Sigmoid colon (tissue), 6 donors: ENCODE measurements at regions not wholly inside any gene's neighbourhood (a gene's known extent, or its start where the extent isn't known, plus 50 kb on each side); places are given as distances from the start of the nearest gene placed in this dataset.

Experiments
- DNase-seq: peaks from one replicate; pipeline ENCODE4 v3.0.0-alpha.2; 2019
- H3K27ac ChIP-seq, 4 donors: fragments of 200-600 bp; sonication (generic); one replicate each; pipeline ENCODE4 v1.5.1; 2016 to 2019; ENCODE audit warnings: mild to moderate bottlenecking in 1 of 4
- H3K27me3 ChIP-seq, 3 donors: fragments of 200-600 bp; sonication (generic); one replicate each; pipeline ENCODE4 v1.5.1; 2019; ENCODE audit warnings: mild to moderate bottlenecking in 1 of 3
- H3K36me3 ChIP-seq, 4 donors: fragments of 200-600 bp; sonication (generic); one replicate each; pipeline ENCODE4 v1.5.1; 2016 to 2019
- H3K4me1 ChIP-seq, 4 donors: fragments of 200-600 bp; sonication (generic); one replicate each; pipeline ENCODE4 v1.5.1; 2017 to 2019
- H3K4me3 ChIP-seq, 4 donors: fragments of 200-600 bp; sonication (generic); one replicate each; pipeline ENCODE4 v1.5.1; 2017 to 2019; ENCODE audit warnings: mild to moderate bottlenecking in 2 of 4, moderate library complexity in 1 of 4
- H3K9me3 ChIP-seq, 4 donors: fragments of 200-600 bp in 3 of 4; sonication (generic) in 3 of 4; one replicate each; pipeline versions ENCODE4 v1.5.1 to v1.6.1; 2013 to 2019
- EP300 ChIP-seq, 4 donors: sonication (generic); formaldehyde crosslinking; IDR thresholded peaks; one replicate each; pipeline ENCODE4 v1.6.1; 2017; ENCODE audit warnings: antibody characterized with exemption in 4 of 4
- POLR2A ChIP-seq, 2 donors: fragments of 450-650 bp; IDR thresholded peaks; one replicate each; pipeline ENCODE4 v1.6.1; 2016; ENCODE audit warnings: antibody characterized with exemption in 2 of 2, mild to moderate bottlenecking in 2 of 2, moderate library complexity in 2 of 2
- POLR2AphosphoS5 ChIP-seq, 4 donors: sonication (generic); formaldehyde crosslinking; IDR thresholded peaks; one replicate each; pipeline ENCODE4 v1.6.1; 2017; ENCODE audit warnings: antibody characterized with exemption in 4 of 4
- WGBS, 2 donors: extraction: QIAGEN DNeasy Blood & Tissue Kit; methylation state at CpG; one replicate each; pipeline ENCODE4 v1.1.7; 2013; 5-methylcytosine and 5-hydroxymethylcytosine counted together
- intact Hi-C: fragments of 100-400 bp; cut with DNase I; formaldehyde crosslinking; loops from one replicate; pipeline ENCODE4 v1.15.1; 2023
- TF ChIP-seq, protein P1 (sequence below), 4 experiments: fragments of 450-650 bp in 3 of 4; fragments of 200-600 bp in 1 of 4; IDR thresholded peaks; one replicate each; pipeline ENCODE4 v1.5.1; 2016 to 2019; ENCODE audit warnings: antibody characterized with exemption in 4 of 4, mild to moderate bottlenecking in 3 of 4, moderate library complexity in 2 of 4
- donor health status: healthy with polysubstance abuse.
- donor health status: healthy.

DNA sequence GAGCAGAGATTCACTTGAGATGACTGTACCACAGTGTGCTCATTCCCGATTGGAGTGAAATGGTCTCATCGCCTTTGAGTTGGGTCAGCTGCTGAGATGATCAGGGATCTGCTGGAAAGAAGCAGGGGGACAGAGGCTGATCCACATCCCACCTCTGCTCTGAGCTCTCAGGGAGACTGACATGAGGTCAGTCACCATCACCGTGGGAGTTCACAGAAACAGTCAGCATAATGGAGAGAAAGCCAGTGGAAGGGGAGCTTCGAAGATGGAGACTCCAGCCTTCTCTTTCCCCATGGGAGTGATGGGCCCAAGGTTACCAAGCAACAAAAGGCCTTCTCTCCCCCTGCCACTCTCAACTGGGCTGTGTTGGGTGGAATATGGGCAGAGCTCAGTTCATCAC, 276.4 kb downstream of the CDK5RAP2 start:
- intact Hi-C loops: no loop called here
- H3K27me3 ChIP-seq: no peaks in the 10 kb centered on the region
- no peaks in the 10 kb centered on the region for H3K4me1 ChIP-seq
- DNase-seq: no peak
- WGBS, 2 donors: 87 to 91% methylated on average over 4 of the region's 4 CpGs
- no peak overlapping the region for H3K27ac ChIP-seq
- TF ChIP-seq POLR2AphosphoS5 (IDR thresholded peaks at IDR 0.05) (no peak), POLR2A (IDR thresholded peaks at IDR 0.05) (no peak), EP300 (IDR thresholded peaks at IDR 0.05) (no peak)
- TF ChIP-seq, protein P1, sequence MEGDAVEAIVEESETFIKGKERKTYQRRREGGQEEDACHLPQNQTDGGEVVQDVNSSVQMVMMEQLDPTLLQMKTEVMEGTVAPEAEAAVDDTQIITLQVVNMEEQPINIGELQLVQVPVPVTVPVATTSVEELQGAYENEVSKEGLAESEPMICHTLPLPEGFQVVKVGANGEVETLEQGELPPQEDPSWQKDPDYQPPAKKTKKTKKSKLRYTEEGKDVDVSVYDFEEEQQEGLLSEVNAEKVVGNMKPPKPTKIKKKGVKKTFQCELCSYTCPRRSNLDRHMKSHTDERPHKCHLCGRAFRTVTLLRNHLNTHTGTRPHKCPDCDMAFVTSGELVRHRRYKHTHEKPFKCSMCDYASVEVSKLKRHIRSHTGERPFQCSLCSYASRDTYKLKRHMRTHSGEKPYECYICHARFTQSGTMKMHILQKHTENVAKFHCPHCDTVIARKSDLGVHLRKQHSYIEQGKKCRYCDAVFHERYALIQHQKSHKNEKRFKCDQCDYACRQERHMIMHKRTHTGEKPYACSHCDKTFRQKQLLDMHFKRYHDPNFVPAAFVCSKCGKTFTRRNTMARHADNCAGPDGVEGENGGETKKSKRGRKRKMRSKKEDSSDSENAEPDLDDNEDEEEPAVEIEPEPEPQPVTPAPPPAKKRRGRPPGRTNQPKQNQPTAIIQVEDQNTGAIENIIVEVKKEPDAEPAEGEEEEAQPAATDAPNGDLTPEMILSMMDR (IDR thresholded peaks at IDR 0.05): no peak
- H3K4me3 ChIP-seq: no peak overlapping the region
- no peaks in the 10 kb centered on the region for H3K9me3 ChIP-seq
- no peaks in the 10 kb centered on the region for H3K36me3 ChIP-seq

DNA sequence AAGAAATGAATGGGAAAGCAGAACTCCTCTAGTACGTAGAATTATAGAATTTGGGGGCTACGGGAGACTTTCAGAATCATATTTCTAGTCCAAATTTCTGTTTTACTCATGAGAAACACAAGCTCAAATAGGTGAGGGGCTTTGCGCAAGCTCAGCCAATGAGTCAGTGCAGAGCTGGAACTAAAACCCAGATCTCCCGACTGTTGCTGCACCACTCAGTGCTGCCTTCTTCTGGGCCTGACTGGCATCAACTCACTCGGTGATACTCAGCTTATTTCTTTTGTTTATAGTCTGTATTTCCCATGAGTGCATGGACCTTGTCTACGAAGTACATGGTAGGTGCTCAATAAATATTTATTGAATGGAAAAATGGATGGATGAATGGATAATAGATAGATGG, 280.2 kb downstream of the CDK5RAP2 start:
- TF ChIP-seq POLR2AphosphoS5 (IDR thresholded peaks at IDR 0.05) (no peak), EP300 (IDR thresholded peaks at IDR 0.05) (no peak), POLR2A (IDR thresholded peaks at IDR 0.05) (no peak)
- TF ChIP-seq, protein P1 (IDR thresholded peaks at IDR 0.05): no peak
- no peak overlapping the region for H3K27ac ChIP-seq
- no peak for DNase-seq
- H3K27me3 ChIP-seq: no peaks in the 10 kb centered on the region
- no peaks in the 10 kb centered on the region for H3K4me1 ChIP-seq
- no peaks in the 10 kb centered on the region for H3K36me3 ChIP-seq
- no peak overlapping the region for H3K4me3 ChIP-seq
- 74 to 78% methylated on average over 6 of the region's 6 CpGs for WGBS, 2 donors
- H3K9me3 ChIP-seq: no peaks in the 10 kb centered on the region
- intact Hi-C loops: no loop called here

DNA sequence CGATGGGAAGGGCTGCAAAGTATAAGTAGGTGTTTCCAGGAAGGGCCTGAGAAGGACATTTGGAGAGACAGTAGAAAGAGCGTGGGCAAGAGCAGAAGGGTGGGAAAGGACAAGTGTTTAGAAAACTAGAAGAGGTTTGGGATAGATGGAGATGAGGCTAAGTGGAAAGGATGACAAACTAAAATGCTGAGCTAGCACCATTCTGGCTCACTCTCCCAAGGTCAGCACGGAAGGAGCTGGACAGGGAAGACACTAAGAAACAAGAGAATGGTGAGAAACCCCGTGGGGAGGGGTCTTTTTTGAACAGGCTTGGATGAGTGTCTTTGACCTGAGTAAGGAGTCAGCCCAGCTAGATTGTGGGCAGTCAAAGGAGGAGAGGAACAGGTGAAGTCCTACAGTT, 286.0 kb downstream of the CDK5RAP2 start:
- Histone ChIP-seq H3K4me1 (no peaks in the 10 kb centered on the region), H3K9me3 (no peaks in the 10 kb centered on the region), H3K4me3 (no peak overlapping the region), H3K36me3 (no peaks in the 10 kb centered on the region), H3K27ac (no peak overlapping the region), H3K27me3 (no peaks in the 10 kb centered on the region)
- intact Hi-C loops: no loop called here
- DNase-seq: no peak
- WGBS, 2 donors: 65 to 67% methylated on average over 4 of the region's 4 CpGs
- TF ChIP-seq EP300 (IDR thresholded peaks at IDR 0.05) (no peak), POLR2AphosphoS5 (IDR thresholded peaks at IDR 0.05) (no peak)

DNA sequence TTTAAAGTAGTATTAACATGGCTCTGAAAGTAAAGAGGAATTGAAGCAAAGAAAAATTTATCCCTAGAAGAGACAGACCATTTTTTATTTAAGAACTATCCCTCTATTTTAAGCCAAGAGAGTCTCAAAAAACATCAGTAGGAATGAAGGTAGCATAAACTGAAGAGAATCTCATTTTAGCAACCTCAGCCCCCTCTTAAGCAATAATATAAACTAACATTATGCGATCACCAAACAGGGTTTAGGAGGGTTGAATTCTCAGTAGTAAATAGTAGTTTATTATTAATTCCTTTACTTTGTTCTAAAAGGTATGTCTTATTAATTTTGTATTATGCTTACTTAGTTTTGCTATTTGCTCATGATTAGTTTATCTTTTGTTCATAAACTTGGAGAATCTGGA, 287.4 kb downstream of the CDK5RAP2 start:
- 0% methylated on average over 1 of the region's 1 CpG for WGBS, 2 donors
- TF ChIP-seq, protein P1 (IDR thresholded peaks at IDR 0.05): no peak
- TF ChIP-seq EP300 (IDR thresholded peaks at IDR 0.05) (no peak), POLR2A (IDR thresholded peaks at IDR 0.05) (no peak), POLR2AphosphoS5 (IDR thresholded peaks at IDR 0.05) (no peak)
- H3K9me3 ChIP-seq: no peaks in the 10 kb centered on the region
- no peak overlapping the region for H3K27ac ChIP-seq
- H3K4me3 ChIP-seq: no peak overlapping the region
- no peaks in the 10 kb centered on the region for H3K27me3 ChIP-seq
- intact Hi-C loops: no loop called here
- no peaks in the 10 kb centered on the region for H3K36me3 ChIP-seq
- DNase-seq: no peak
- no peaks in the 10 kb centered on the region for H3K4me1 ChIP-seq

DNA sequence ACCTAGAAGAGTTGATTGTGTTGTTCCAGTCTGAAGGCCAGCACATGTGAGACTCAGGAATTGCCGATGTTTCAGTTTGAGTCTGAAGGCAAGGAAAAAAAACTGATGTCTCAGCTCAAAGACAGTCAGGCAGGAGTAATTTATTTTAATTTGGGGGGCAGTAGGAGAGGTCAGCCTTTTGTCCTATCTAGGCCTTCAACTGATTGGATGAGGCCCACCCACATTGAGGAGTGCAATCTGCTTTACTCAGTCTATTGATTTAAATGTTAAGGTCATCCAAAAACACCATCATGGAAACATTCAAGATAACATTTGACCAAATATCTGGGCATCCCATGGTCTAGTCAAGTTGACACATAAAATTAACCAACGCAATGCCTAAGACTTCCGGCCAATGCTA, 288.9 kb downstream of the CDK5RAP2 start:
- no peaks in the 10 kb centered on the region for H3K4me1 ChIP-seq
- TF ChIP-seq POLR2AphosphoS5 (IDR thresholded peaks at IDR 0.05) (no peak), POLR2A (IDR thresholded peaks at IDR 0.05) (no peak), EP300 (IDR thresholded peaks at IDR 0.05) (no peak)
- TF ChIP-seq, protein P1 (IDR thresholded peaks at IDR 0.05): no peak
- no peak overlapping the region for H3K27ac ChIP-seq
- DNase-seq: no peak
- H3K27me3 ChIP-seq: no peaks in the 10 kb centered on the region
- 93 to 99% methylated on average over 3 of the region's 3 CpGs for WGBS, 2 donors
- intact Hi-C loops: no loop called here
- H3K9me3 ChIP-seq: no peaks in the 10 kb centered on the region
- no peak overlapping the region for H3K4me3 ChIP-seq
- H3K36me3 ChIP-seq: no peaks in the 10 kb centered on the region
